GM19438 (cell line): ENCODE measurements at regions not wholly inside any gene's neighbourhood (a gene's known extent, or its start where the extent isn't known, plus 50 kb on each side); places are given as distances from the start of the nearest gene placed in this dataset.

Experiments used
- ATAC-seq: cut with Tn5 transposase; IDR thresholded peaks from one replicate; pipeline ENCODE4 v1.9.1; 2021; ENCODE audit warnings: low read depth; ENCODE audit not compliant: unreplicated experiment

DNA sequence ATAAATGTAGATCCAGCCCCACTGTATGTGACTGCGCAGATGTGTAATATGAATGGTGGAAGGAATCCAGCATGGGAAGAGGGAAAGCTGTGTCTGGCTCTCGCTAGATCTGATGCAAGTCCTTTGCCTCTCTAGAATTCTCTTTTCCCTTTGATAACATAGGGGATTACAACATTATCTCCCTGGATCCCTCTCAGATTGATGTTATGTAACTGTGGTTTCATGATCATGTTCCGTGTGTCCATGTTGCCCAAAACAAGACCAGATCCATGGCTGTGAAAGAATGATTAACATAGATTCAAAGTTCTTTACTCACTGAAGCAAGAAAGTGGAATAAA is 184.0 kb upstream of the UBL3 start:
- no peak for ATAC-seq

DNA sequence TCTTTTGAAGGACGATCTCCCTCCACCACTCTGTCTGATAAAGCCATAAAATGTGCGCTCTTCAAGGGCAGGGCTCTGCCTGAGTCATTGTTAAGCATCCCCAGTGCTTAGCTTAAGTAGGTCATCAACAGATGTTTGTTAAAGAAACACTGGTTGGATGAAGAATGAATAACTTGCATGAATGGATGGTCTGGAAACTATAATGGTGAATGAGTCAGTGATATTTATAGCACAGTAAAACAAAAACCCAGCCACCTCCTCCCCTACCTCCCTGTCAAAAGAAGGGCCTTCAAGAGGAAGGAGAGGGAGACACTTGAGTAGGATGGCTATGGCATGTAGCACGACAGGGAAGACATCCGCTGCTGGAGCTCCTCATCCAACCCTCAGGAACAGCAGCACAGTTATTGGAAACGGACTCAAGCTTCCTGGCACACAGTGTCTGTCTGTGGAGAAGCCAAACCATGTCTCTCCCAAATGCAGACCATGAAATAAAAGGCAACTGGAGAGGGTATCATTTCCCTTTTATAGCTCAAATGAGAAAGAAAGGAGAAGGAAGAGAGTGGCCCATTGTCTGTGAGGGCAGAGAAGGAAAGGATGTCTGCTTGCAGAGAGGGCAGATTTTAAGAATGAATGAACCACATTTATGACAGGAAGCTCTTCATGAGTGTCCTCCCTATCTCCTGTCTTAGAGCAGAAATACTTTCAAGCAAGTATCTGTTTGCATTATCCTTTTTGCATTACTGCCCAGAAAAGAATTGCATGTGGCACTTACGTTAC is 183.5 kb upstream of the UBL3 start:
- no peak for ATAC-seq

GRCh38 chr13:30032263-30032662 is 181.8 kb upstream of the UBL3 start:
- ATAC-seq: no peak

GRCh38 chr13:30031488-30031887 is 181.1 kb upstream of the UBL3 start:
- ATAC-seq: no peak

- no peak for ATAC-seq
Measured at GRCh38 chr13:30030141-30030750, 179.8 kb upstream of the UBL3 start.

GRCh38 chr13:30027569-30028455 is 177.4 kb upstream of the UBL3 start:
- ATAC-seq: no peak

- ATAC-seq: no peak
Measured at GRCh38 chr13:30026909-30027308, 176.5 kb upstream of the UBL3 start.

- no peak for ATAC-seq
Measured at GRCh38 chr13:30026093-30026492, 175.7 kb upstream of the UBL3 start.

- ATAC-seq: no peak
Measured at GRCh38 chr13:30025351-30025750, 174.9 kb upstream of the UBL3 start.

GRCh38 chr13:30024125-30024865 is 173.9 kb upstream of the UBL3 start:
- no peak for ATAC-seq

- ATAC-seq: no peak
Measured at GRCh38 chr13:30023196-30023895, 172.9 kb upstream of the UBL3 start.

DNA sequence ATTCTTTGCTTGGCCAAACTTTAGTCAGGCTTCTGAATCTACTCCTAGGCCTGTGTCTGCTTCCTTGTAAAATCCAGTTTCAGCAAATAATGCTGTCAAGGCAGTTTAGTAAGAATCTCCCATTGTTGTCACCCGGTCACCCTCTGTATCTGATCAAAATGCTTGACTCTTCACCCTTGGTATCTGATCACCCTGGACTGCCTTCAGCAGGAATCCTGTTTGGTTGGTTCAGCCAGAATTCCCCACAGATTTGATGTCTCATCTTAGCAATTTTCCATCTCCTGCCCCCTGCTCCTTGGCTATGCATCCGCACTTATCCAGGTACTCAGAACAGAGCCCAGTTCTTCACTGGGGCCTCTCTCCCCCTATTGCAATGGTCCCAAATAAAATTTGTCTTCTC is 172.4 kb upstream of the UBL3 start:
- ATAC-seq: no peak

DNA sequence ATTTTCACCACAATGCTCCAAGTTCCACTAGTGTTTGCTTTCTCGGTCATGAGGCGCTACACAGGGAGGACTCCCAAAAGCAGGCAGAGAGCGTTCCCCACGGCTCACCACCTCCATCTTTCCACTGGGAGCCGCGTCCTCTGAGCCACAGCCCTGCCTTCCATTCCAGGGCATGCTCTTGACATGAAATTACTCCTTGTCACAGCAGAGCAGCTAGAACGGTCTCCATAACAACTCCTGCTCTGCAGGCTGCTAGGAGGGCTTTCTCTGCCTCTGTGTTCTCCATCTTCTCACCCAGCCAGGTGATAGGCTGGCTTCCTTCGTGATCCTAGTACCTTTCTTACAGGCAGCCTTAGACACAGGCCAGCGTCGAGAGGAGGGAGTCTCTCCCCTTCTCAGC is 171.8 kb upstream of the UBL3 start:
- no peak for ATAC-seq

DNA sequence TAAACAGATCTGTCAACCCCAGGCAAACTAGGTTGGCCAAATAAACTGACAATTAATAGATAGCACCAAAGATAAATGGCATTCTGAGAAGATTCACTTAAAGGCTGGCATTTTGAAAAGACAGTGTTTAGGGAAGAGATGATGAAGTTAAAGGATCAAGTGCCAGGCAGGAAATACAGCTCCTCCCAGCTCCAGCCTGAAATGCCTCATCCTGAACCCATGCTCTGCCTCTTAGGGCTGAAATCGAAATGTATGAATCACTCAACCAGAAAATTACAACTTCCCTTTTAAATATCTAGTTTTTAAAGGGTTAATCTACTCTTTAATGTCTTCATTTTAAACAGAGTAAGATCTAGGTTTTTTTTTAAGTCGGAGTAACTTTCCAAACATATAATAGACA is 171.2 kb upstream of the UBL3 start:
- no peak for ATAC-seq

- no peak for ATAC-seq
Measured at GRCh38 chr13:30020726-30021312, 170.4 kb upstream of the UBL3 start.

- ATAC-seq: no peak
Measured at GRCh38 chr13:30019648-30020626, 169.5 kb upstream of the UBL3 start.

DNA sequence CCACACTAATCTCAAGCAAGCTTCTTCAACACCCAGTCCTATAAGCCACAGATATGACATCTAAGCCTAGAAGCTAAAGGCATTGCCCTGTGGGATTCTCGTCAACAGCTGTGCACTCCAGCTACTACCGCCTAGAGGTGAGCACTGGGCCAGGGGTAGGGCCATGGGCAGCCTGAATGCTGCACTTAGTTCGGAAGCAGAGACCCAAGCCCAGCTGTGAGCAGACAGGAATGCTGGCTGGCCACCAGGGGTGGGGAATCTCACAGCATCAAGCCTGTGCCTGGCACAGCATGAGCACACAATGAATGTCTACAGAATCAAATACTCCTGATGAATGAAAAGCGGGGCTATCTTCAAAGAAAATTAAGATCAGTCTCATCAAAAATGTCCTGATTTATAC is 167.5 kb upstream of the UBL3 start:
- ATAC-seq: no peak

DNA sequence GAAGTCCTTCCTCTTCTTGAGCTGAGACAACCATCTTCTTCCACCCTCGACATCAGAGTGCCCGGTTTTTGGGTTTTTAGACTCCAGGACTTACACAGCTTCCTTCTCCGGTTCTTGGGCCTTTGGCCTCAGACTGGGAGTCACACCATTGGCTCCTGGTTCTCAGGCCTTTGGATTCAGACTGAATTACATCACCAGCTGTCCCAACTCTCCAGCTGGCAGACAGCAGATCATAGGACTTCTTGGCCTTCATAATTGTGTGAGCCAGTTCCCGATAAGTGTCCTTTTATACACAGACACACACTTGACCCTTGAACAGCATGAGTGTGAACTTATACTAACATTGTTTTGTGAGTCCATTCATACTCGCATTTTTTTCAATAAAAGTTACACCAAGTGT is 166.0 kb upstream of the UBL3 start:
- no peak for ATAC-seq

GRCh38 chr13:30009411-30009810 is 159.0 kb upstream of the UBL3 start:
- no peak for ATAC-seq
